GM12892 (cell line): ENCODE measurements at regions not wholly inside any gene's neighbourhood (a gene's known extent, or its start where the extent isn't known, plus 50 kb on each side); places are given as distances from the start of the nearest gene placed in this dataset.

Source experiments
- POLR2A ChIP-seq: IDR thresholded peaks from 2 replicates; pipeline ENCODE4 v1.6.1; 2011; ENCODE audit warnings: low read depth, low read length, control low read depth
- POLR2AphosphoS5 ChIP-seq: IDR thresholded peaks from 2 replicates; pipeline ENCODE4 v1.6.1; 2011; ENCODE audit warnings: low read depth, low read length, control low read depth

GRCh38 chr18:41449612-41450011 is 505.4 kb upstream of the PIK3C3 start:
- TF ChIP-seq POLR2AphosphoS5 (no peak), POLR2A (no peak)
